ENCODE measurements at regions not wholly inside any gene's neighbourhood (a gene's known extent, or its start where the extent isn't known, plus 50 kb on each side); places are given as distances from the start of the nearest gene placed in this dataset.

DNA sequence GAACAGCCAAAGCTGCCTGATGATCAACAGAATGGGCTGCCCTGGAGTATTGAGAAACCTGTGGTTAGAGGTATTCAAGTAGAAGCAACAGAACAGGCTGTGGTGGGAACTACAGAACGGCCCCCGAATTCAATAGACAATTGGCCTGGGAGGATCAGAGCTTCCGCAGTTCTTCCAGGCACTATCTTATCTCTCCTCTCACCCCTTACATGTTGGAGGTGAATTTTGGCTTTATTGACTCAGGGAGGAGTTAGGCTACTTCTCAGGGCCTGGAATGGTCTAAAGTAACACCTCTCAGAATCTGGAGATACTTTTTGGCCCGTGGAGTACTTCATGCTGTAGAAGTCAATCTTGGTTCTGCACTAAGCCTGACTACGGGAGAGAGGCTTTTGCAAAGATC is 253.0 kb downstream of the PRDM2 start:
- Histone ChIP-seq H3K9me3 (no peaks in the 10 kb centered on the region), H3K4me1 (ENCODE audit: low read depth) (no peaks in the 10 kb centered on the region), H3K36me3 (ENCODE audit: low read depth) (no peaks in the 10 kb centered on the region), H3K4me3 (no peak overlapping the region)
- DNase-seq (no peak), ATAC-seq (no peak)
- TF ChIP-seq, protein P1, sequence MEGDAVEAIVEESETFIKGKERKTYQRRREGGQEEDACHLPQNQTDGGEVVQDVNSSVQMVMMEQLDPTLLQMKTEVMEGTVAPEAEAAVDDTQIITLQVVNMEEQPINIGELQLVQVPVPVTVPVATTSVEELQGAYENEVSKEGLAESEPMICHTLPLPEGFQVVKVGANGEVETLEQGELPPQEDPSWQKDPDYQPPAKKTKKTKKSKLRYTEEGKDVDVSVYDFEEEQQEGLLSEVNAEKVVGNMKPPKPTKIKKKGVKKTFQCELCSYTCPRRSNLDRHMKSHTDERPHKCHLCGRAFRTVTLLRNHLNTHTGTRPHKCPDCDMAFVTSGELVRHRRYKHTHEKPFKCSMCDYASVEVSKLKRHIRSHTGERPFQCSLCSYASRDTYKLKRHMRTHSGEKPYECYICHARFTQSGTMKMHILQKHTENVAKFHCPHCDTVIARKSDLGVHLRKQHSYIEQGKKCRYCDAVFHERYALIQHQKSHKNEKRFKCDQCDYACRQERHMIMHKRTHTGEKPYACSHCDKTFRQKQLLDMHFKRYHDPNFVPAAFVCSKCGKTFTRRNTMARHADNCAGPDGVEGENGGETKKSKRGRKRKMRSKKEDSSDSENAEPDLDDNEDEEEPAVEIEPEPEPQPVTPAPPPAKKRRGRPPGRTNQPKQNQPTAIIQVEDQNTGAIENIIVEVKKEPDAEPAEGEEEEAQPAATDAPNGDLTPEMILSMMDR (IDR thresholded peaks at IDR 0.05), result no peak
- intact Hi-C loops (cut with DNase I, micrococcal nuclease), result no loop called here

DNA sequence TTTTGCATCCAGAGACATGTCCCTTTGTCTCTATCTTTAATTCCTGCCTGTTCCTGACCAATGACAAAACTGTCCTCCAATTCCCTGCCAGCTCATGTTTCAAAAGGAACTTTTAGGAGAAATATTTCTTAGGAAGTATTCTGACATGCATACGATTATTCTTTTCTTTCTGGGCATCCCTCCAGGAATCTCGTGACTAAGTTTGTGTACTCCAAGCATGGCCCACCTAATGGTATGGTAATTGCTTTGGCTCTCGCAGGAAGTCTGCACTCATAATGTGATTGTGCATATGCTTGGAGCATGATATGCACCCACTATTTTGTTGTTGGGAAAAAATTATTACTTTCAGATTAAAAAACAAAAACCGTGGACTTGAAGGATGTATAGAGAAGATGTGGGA is 256.4 kb downstream of the PRDM2 start:
- intact Hi-C loops (cut with DNase I, micrococcal nuclease), result no loop called here
- no peak for DNase-seq
- TF ChIP-seq, protein P1 (IDR thresholded peaks at IDR 0.05), result no peak
- Histone ChIP-seq H3K4me3 (no peak overlapping the region), H3K9me3 (no peaks in the 10 kb centered on the region), H3K36me3 (ENCODE audit: low read depth) (no peaks in the 10 kb centered on the region), H3K4me1 (ENCODE audit: low read depth) (no peaks in the 10 kb centered on the region)
- no peak for ATAC-seq

DNA sequence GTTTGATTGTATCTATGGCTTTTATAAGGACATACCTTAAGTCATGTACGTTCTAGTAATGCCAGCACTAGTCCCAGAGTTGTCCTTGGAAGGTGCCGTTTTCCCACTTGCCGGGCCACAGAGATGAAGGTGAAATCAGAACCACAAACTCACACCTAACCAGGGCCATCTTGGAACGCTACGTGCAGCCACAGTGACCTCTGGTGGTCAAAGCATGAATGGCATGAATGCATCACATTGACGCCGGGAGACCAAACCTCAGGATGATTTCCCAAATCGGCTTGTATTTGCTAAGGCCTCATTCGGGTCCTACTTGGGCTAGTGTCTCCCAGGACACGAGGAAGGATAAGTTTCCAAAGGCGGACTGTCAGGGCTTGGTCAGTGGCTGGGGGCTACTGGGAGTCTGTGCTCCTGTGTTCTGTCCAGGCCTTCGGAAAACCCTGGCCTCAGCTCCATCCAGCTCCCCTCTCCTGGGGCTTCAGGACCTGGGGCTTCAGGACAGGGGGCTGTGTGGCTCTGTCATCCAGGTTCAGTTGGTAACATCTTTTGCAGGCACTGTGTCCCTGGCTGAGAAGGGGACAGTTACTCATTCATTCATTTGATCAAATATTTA is 260.5 kb downstream of the PRDM2 start:
- Histone ChIP-seq H3K4me1 (ENCODE audit: low read depth) (no peaks in the 10 kb centered on the region), H3K9me3 (no peaks in the 10 kb centered on the region), H3K4me3 (no peak overlapping the region), H3K36me3 (ENCODE audit: low read depth) (no peaks in the 10 kb centered on the region)
- TF ChIP-seq, protein P1 (IDR thresholded peaks at IDR 0.05), result peak; percentile 92
- intact Hi-C loops (cut with DNase I, micrococcal nuclease), result loop anchor here (2.0 to 5.0 kb wide), 3 partner anchors 132 to 296 kb away; no protein-coding TSS in a partner anchor
- DNase-seq (peak; percentile 50 to 90 (median 78)), ATAC-seq (peak; percentile 93)

DNA sequence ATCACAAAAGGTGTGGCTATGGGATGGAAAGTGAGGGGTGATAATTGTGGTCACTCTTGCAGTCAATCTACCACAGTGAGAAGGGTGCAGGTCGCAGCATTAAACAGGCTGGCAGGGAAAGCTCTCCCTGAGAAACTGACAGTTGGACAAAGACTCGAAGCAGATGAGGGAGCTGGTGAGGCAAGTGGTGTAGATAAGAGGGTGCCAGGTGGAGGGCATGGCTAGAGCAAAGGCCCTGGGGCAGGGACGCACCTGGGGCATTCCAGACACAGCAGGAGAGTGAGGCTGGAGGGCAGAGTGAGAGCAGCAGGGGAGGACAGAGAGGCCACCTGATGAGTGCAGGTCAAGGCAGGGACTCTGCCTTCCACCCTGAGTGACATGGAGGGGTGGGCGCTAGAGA is 264.8 kb downstream of the PRDM2 start:
- Histone ChIP-seq H3K36me3 (ENCODE audit: low read depth) (no peaks in the 10 kb centered on the region), H3K4me1 (ENCODE audit: low read depth) (no peaks in the 10 kb centered on the region), H3K4me3 (no peak overlapping the region), H3K9me3 (no peaks in the 10 kb centered on the region)
- DNase-seq, result no peak
- TF ChIP-seq, protein P1 (IDR thresholded peaks at IDR 0.05), result no peak
- ATAC-seq, result no peak
- intact Hi-C loops (cut with DNase I, micrococcal nuclease), result loop anchor here in 1 of 2 donors (5.0 kb wide), 2 partner anchors 297 to 1083 kb away; no protein-coding TSS in a partner anchor

DNA sequence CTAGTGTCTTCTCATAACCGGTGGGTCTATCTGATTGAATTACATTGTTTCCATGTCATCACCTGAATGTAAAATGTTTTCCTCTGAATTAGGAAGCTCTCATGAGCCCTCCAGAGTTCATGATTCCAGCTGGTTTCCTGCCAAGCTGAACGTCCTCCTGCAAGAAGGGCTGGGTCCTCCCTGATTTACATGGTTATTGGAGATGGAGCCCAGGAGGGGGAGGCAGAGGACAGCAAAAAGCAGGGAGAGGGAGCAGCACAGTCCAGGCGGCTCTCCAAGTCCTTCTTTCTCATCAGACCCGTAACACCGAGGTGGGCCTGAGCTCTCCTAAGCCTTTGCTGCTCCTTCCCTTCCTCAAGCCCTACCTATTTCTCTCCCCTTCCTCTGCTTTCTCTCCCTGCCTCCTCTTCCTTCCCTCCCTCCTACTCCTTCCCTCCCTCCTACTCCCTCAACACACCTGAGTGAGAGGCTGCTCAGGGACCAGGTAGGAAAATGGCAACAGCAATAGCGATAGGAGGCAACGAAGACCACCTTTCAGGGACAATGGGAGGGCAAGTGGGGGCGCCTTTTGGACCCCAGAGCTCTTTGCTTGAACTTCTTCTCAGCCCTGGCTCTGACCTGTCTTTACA is 265.9 kb downstream of the PRDM2 start:
- Histone ChIP-seq H3K36me3 (ENCODE audit: low read depth) (no peaks in the 10 kb centered on the region), H3K4me3 (no peak overlapping the region), H3K9me3 (peaks cover 6% of the 10 kb centered on the region), H3K4me1 (ENCODE audit: low read depth) (no peaks in the 10 kb centered on the region)
- ATAC-seq (peak; percentile 79), DNase-seq (peak in 2 of 3 donors; percentile 49 to 52)
- intact Hi-C loops (cut with DNase I, micrococcal nuclease), result loop anchor here in 1 of 2 donors (5.0 kb wide), 1 partner anchor 1081 kb away; no protein-coding TSS in a partner anchor
- TF ChIP-seq, protein P1 (IDR thresholded peaks at IDR 0.05), result no peak

Measured in mucosa of descending colon (tissue), 3 donors.